OCI-LY7 (cell line): ENCODE measurements at regions not wholly inside any gene's neighbourhood (a gene's known extent, or its start where the extent isn't known, plus 50 kb on each side); places are given as distances from the start of the nearest gene placed in this dataset.

Source experiments
- BruUV-seq: library from RNA; stranded (reverse); fragments of 400-500 nt; replicated peaks from 2 replicates; lab custom pipeline; 2021; lab: Mats Ljungman, UMichigan
- CTCF ChIA-PET: fragments of 300-600 bp; sonication (Branson Sonifier 250); formaldehyde crosslinking; loops from one replicate; lab custom pipeline; 2022; ENCODE audit warnings: antibody characterized with exemption; ENCODE audit not compliant: unreplicated experiment; lab: Charles Lee
- POLR2A ChIA-PET: fragments of 300-600 bp; sonication (Branson Sonifier 250); formaldehyde crosslinking; loops from one replicate; lab custom pipeline; 2022; ENCODE audit warnings: antibody characterized with exemption; lab: Charles Lee
- DNase-seq: peaks from one replicate; pipeline ENCODE4 v3.0.0-alpha.2; 2015; ENCODE audit warnings: low spot score
- H2AFZ ChIP-seq: fragments of 200-600 bp; sonication (generic), shearing (Covaris generic); 2 replicates; pipeline ENCODE4 v1.6.1; 2014; ENCODE audit warnings: mild to moderate bottlenecking, antibody characterized with exemption, low read length, moderate library complexity
- H3K27ac ChIP-seq: fragments of 200-600 bp; sonication (generic); 2 replicates; pipeline ENCODE4 v1.5.1; 2014; ENCODE audit warnings: mixed run types, low read depth, mild to moderate bottlenecking, moderate library complexity, low read length, inconsistent platforms; ENCODE audit not compliant: poor library complexity, severe bottlenecking
- H3K36me3 ChIP-seq: fragments of 200-600 bp; sonication (generic); 2 replicates; pipeline ENCODE4 v1.6.1; 2014; ENCODE audit warnings: mild to moderate bottlenecking, antibody characterized with exemption, low read length, moderate library complexity, mixed read lengths; ENCODE audit not compliant: insufficient read depth
- H3K4me1 ChIP-seq: fragments of 200-600 bp; sonication (generic); 2 replicates; pipeline ENCODE4 v1.5.1; 2014; ENCODE audit warnings: mild to moderate bottlenecking, low read length; ENCODE audit not compliant: insufficient read depth, poor library complexity, severe bottlenecking
- H3K4me2 ChIP-seq: fragments of 200-600 bp; sonication (generic); 2 replicates; pipeline ENCODE4 v1.6.1; 2014; ENCODE audit warnings: mild to moderate bottlenecking, low read length
- H3K4me3 ChIP-seq: fragments of 200-600 bp; sonication (generic); 2 replicates; pipeline ENCODE4 v1.5.1; 2014; ENCODE audit warnings: mild to moderate bottlenecking, low read depth, low read length; ENCODE audit not compliant: poor library complexity, severe bottlenecking
- H3K79me2 ChIP-seq: fragments of 200-600 bp; sonication (generic); 2 replicates; pipeline ENCODE4 v1.6.1; 2016; ENCODE audit warnings: low read depth, mild to moderate bottlenecking, low read length, moderate library complexity, mixed read lengths; ENCODE audit not compliant: insufficient read depth
- H3K9me2 ChIP-seq: fragments of 200-600 bp; sonication (generic); 2 replicates; pipeline ENCODE4 v1.6.1; 2016; ENCODE audit warnings: mild to moderate bottlenecking, low read length, mixed read lengths; ENCODE audit not compliant: insufficient read depth
- H3K9me3 ChIP-seq: fragments of 200-600 bp; sonication (generic); 2 replicates; pipeline ENCODE4 v1.6.1; 2014; ENCODE audit warnings: mild to moderate bottlenecking, mixed run types, low read length, mixed read lengths
- H4K20me1 ChIP-seq: fragments of 200-600 bp; sonication (generic); 2 replicates; pipeline ENCODE4 v1.6.1; 2014; ENCODE audit warnings: mild to moderate bottlenecking, antibody characterized with exemption, low read length, moderate library complexity, mixed read lengths; ENCODE audit not compliant: insufficient read depth
- EZH2phosphoT487 ChIP-seq: fragments of 200-600 bp; sonication (generic); IDR thresholded peaks from 2 replicates; pipeline ENCODE4 v1.6.1; 2018; ENCODE audit warnings: low read depth, borderline replicate concordance, mild to moderate bottlenecking, mixed run types, antibody characterized with exemption, low read length, moderate library complexity, mixed read lengths
- intact Hi-C: fragments of 100-400 bp; cut with micrococcal nuclease; formaldehyde crosslinking; loops from one replicate; pipeline ENCODE4 v1.10.0; 2022; ENCODE audit not compliant: unreplicated experiment
- TF ChIP-seq, protein P1 (sequence below): fragments of 200-600 bp; sonication (generic); conservative IDR thresholded peaks from 2 replicates; pipeline ENCODE4 v1.5.1; 2014; ENCODE audit warnings: mild to moderate bottlenecking, antibody characterized with exemption, low read length, moderate library complexity, mixed read lengths

DNA sequence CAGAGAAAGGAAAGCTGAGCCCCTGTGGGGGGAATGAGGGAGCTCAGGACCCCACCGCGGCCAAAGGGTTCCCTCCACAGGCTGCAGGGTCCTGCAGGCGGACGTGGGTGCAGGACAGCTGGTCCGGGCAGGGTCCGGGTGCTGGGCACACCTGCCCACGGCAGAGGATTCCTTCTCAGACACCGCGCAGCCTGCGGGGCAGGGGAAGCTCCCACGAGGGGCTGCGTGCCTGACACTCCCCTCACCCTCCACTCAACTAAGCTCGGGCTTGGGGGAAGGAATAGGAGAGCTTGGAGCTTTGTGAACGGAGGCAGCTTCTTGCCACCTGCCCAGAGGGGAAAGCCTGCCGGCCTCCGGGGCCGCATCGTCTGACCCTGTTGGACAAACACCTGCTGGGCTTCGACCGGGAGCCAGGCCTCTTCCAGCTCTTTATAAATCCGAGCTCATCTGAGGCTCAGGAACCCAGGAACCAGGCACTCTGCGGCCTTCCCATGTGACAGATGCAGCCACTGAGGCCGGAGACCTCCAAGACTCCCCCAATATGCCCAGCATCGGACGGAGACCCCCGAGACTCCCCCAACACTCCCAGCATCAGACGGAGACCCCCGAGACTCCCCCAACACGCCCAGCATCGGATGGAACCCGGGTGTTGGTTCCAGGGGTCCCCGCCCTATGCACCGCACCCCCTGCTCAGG is 97.3 kb downstream of the PDGFA start:
- Histone ChIP-seq H3K79me2 (no peaks in the 10 kb centered on the region), H3K9me3 (no peaks in the 10 kb centered on the region), H3K27ac (no peak overlapping the region), H3K4me2 (no peak overlapping the region), H3K4me1 (no peaks in the 10 kb centered on the region), H3K9me2 (no peaks in the 10 kb centered on the region), H4K20me1 (no peaks in the 10 kb centered on the region), H3K4me3 (no peak overlapping the region), H3K36me3 (no peaks in the 10 kb centered on the region), H2AFZ (no peak overlapping the region)
- intact Hi-C loops, result no loop called here
- no peak for DNase-seq
- POLR2A ChIA-PET, result interaction anchor here (0.7 kb wide), 1 partner anchor 1981 kb away, joined by 3 read pairs; no protein-coding TSS in a partner anchor
- CTCF ChIA-PET, result no interaction called here
- no TSS peak for BruUV-seq
- TF ChIP-seq EZH2phosphoT487, result no peak
- TF ChIP-seq, protein P1, sequence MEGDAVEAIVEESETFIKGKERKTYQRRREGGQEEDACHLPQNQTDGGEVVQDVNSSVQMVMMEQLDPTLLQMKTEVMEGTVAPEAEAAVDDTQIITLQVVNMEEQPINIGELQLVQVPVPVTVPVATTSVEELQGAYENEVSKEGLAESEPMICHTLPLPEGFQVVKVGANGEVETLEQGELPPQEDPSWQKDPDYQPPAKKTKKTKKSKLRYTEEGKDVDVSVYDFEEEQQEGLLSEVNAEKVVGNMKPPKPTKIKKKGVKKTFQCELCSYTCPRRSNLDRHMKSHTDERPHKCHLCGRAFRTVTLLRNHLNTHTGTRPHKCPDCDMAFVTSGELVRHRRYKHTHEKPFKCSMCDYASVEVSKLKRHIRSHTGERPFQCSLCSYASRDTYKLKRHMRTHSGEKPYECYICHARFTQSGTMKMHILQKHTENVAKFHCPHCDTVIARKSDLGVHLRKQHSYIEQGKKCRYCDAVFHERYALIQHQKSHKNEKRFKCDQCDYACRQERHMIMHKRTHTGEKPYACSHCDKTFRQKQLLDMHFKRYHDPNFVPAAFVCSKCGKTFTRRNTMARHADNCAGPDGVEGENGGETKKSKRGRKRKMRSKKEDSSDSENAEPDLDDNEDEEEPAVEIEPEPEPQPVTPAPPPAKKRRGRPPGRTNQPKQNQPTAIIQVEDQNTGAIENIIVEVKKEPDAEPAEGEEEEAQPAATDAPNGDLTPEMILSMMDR, result no peak

DNA sequence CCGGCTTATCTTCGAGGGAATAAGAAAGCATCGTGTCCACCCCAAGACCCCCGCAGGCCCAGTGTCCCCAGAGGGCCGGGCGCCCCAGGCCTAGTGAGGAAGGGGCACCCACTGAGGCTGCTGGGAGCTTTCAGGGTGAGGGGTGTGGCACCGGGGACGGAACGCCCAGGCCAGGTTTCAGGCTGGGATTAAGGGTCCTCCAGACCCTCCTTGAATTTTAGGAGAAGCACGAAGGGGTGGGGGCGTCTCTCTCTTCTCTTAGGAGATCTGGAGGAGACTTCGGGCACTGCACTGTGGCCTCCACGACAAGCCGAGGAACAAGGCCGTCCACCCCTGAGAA is 96.8 kb downstream of the PDGFA start:
- Histone ChIP-seq H3K27ac (no peak overlapping the region), H3K4me1 (no peaks in the 10 kb centered on the region), H3K4me3 (no peak overlapping the region), H3K9me2 (no peaks in the 10 kb centered on the region), H3K9me3 (no peaks in the 10 kb centered on the region), H3K79me2 (no peaks in the 10 kb centered on the region), H3K36me3 (no peaks in the 10 kb centered on the region), H2AFZ (no peak overlapping the region), H3K4me2 (no peak overlapping the region), H4K20me1 (no peaks in the 10 kb centered on the region)
- ChIA-PET CTCF (no interaction called here), POLR2A (no interaction called here)
- no TSS peak for BruUV-seq
- DNase-seq, result no peak
- intact Hi-C loops, result no loop called here
- TF ChIP-seq EZH2phosphoT487, result no peak
- TF ChIP-seq, protein P1, result no peak

DNA sequence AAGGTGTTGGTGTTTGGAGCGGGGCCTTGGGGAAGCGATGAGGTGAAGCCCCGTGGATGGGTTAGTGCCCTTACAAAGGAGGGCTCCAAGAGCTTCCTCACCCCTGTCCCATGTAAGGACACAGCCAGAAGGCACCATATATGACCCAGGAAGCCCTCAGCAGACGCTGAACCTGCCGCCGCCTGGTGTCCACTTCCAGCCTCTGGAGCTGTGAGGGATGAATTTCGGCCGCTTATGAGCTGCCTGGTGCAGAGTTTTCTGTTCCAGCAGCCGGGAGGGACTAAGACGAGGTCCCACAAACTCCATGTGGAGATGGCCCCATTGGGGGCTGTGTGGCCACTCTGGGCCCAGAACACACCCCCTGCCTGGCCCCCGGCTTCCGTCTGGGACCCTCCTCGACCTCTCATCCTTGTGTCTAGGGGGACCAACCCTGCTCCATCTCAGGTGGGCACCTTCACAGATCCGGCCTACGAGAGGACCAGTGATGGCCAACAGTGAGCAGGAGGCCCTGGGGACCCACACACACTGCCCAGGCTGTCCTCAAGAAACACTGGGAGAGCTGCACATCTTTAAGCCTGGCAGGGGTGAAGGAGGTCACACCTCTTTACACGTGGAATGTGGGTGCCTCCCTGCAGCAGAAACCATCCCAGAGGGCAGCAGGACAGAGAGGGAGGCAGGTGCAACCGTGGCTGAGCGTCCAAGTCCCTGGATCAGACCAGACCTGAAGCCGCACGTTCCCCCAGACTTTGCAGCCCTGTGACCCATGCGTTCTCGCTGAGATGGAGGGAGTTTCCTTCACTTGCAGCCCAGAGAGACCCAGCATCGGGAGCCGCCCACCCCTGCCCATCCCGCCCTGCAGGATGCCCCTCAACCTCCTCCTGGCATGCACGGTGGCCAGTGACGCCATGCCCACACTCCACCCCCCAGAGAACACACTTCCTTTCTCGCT is 96.1 kb downstream of the PDGFA start:
- DNase-seq, result no peak
- Histone ChIP-seq H2AFZ (no peak overlapping the region), H3K79me2 (no peaks in the 10 kb centered on the region), H3K9me2 (no peaks in the 10 kb centered on the region), H3K36me3 (no peaks in the 10 kb centered on the region), H3K27ac (no peak overlapping the region), H3K9me3 (no peaks in the 10 kb centered on the region), H3K4me2 (no peak overlapping the region), H3K4me3 (no peak overlapping the region), H4K20me1 (no peaks in the 10 kb centered on the region), H3K4me1 (no peaks in the 10 kb centered on the region)
- ChIA-PET POLR2A (no interaction called here), CTCF (no interaction called here)
- TF ChIP-seq, protein P1, result no peak
- no peak for TF ChIP-seq EZH2phosphoT487
- no TSS peak for BruUV-seq
- intact Hi-C loops, result no loop called here
